ENCODE measurements at regions not wholly inside any gene's neighbourhood (a gene's known extent, or its start where the extent isn't known, plus 50 kb on each side); places are given as distances from the start of the nearest gene placed in this dataset.

DNA sequence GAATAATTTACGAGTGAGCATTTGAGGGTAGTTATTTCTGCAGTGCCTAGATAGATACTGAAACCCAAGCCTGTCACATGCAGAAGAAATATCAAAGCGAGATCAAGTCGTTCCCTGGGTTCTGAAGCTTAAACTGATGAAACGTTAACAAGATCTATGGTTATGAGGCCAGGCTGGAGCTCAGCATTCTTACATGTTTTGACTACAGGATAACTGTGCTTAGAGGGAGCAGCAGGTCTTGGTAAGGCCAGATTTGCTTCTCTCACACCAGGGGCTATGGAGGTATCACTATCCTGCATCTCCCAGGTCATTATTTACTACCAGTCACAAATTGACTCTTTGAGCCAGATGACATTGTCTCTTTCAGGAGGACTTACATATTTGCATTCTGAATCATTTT, 1401.4 kb upstream of the PRMT6 start:
- H3K27me3 ChIP-seq (replicated peaks; ENCODE audit: insufficient read depth, low read depth, low read length, poor library complexity): no peaks in the 10 kb centered on the region
- H3K9me3 ChIP-seq (ENCODE audit: low read depth, low read length, poor library complexity, severe bottlenecking): no peaks in the 10 kb centered on the region
- CTCF ChIA-PET: no interaction called here
- no TSS peak for BruUV-seq (replicated peaks)
- H3K4me3 ChIP-seq (ENCODE audit: low read depth, low read length, poor library complexity, severe bottlenecking): no peak overlapping the region
- H3K27ac ChIP-seq (ENCODE audit: low read depth, low read length, poor library complexity, severe bottlenecking): no peak overlapping the region
- intact Hi-C loops (cut with micrococcal nuclease; ENCODE audit: unreplicated experiment): no loop called here
- DNase-seq (ENCODE audit: low spot score): no peak
- no peaks in the 10 kb centered on the region for H3K36me3 ChIP-seq (ENCODE audit: insufficient read depth, low read length, poor library complexity, severe bottlenecking)
- TF ChIP-seq, protein P1, sequence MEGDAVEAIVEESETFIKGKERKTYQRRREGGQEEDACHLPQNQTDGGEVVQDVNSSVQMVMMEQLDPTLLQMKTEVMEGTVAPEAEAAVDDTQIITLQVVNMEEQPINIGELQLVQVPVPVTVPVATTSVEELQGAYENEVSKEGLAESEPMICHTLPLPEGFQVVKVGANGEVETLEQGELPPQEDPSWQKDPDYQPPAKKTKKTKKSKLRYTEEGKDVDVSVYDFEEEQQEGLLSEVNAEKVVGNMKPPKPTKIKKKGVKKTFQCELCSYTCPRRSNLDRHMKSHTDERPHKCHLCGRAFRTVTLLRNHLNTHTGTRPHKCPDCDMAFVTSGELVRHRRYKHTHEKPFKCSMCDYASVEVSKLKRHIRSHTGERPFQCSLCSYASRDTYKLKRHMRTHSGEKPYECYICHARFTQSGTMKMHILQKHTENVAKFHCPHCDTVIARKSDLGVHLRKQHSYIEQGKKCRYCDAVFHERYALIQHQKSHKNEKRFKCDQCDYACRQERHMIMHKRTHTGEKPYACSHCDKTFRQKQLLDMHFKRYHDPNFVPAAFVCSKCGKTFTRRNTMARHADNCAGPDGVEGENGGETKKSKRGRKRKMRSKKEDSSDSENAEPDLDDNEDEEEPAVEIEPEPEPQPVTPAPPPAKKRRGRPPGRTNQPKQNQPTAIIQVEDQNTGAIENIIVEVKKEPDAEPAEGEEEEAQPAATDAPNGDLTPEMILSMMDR (conservative IDR thresholded peaks at IDR 0.05; ENCODE audit: low read depth, low read length): no peak
- no peak for TF ChIP-seq EZH2 (IDR thresholded peaks at IDR 0.05; ENCODE audit: borderline replicate concordance, low read depth, low read length, poor library complexity, severe bottlenecking)
- no peaks in the 10 kb centered on the region for H3K4me1 ChIP-seq (ENCODE audit: insufficient read depth, low read length, poor library complexity, severe bottlenecking)
- POLR2A ChIA-PET (ENCODE audit: low non-redundant PET): no interaction called here

DNA sequence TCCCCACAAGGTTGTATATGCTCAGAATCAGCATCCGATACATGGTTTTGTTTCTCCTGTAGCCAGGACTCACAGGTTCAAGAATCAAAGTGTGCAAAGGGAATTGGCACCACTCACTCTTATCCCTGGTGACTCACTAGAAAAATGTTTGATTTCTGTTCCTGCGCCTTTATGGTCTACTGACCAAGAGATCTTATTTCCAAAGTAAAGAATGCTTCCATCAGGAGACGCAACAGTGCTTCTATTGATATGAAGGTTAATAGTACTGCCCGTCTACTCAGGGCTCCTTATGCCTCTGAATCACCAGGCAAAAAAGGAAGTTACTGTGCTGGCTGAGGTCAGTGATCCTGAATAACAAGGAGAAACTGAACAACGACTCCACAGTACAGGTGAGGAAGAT, 1392.0 kb upstream of the PRMT6 start:
- intact Hi-C loops (cut with micrococcal nuclease; ENCODE audit: unreplicated experiment): no loop called here

DNA sequence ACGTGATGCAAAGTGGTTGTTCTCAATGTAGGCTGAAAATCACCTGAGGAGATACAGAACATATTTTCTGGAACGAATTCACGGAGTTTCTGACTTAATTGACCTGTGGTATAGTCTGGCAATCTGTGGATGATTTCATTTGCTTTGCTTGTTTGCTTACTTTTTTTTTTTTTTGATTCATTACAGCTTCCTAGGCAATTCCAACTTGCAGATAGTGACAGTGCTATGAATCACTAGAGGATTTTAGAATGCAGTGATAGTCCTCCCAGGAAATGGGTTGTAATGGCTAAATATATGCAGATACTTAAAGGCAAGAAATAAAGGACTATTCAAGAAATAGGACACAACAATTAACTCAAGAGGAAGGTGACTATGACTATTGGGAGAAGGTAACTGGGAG, 1378.1 kb upstream of the PRMT6 start:
- Histone ChIP-seq H3K27me3 (replicated peaks; ENCODE audit: insufficient read depth, low read depth, low read length, poor library complexity) (no peaks in the 10 kb centered on the region), H3K27ac (ENCODE audit: low read depth, low read length, poor library complexity, severe bottlenecking) (no peak overlapping the region), H3K4me3 (ENCODE audit: low read depth, low read length, poor library complexity, severe bottlenecking) (no peak overlapping the region), H3K4me1 (ENCODE audit: insufficient read depth, low read length, poor library complexity, severe bottlenecking) (no peaks in the 10 kb centered on the region), H3K36me3 (ENCODE audit: insufficient read depth, low read length, poor library complexity, severe bottlenecking) (no peaks in the 10 kb centered on the region), H3K9me3 (ENCODE audit: low read depth, low read length, poor library complexity, severe bottlenecking) (no peaks in the 10 kb centered on the region)
- ChIA-PET CTCF (no interaction called here), POLR2A (ENCODE audit: low non-redundant PET) (no interaction called here)
- DNase-seq (ENCODE audit: low spot score): no peak
- BruUV-seq (replicated peaks): no TSS peak
- no peak for TF ChIP-seq EZH2 (IDR thresholded peaks at IDR 0.05; ENCODE audit: borderline replicate concordance, low read depth, low read length, poor library complexity, severe bottlenecking)
- TF ChIP-seq, protein P1 (conservative IDR thresholded peaks at IDR 0.05; ENCODE audit: low read depth, low read length): no peak
- intact Hi-C loops (cut with micrococcal nuclease; ENCODE audit: unreplicated experiment): no loop called here

More for the DNA sequence above, 1392.0 kb upstream of the PRMT6 start:
- Histone ChIP-seq H3K27ac (ENCODE audit: low read depth, low read length, poor library complexity, severe bottlenecking) (no peak overlapping the region), H3K36me3 (ENCODE audit: insufficient read depth, low read length, poor library complexity, severe bottlenecking) (no peaks in the 10 kb centered on the region), H3K4me1 (ENCODE audit: insufficient read depth, low read length, poor library complexity, severe bottlenecking) (no peaks in the 10 kb centered on the region), H3K9me3 (ENCODE audit: low read depth, low read length, poor library complexity, severe bottlenecking) (no peaks in the 10 kb centered on the region), H3K27me3 (replicated peaks; ENCODE audit: insufficient read depth, low read depth, low read length, poor library complexity) (no peaks in the 10 kb centered on the region), H3K4me3 (ENCODE audit: low read depth, low read length, poor library complexity, severe bottlenecking) (no peak overlapping the region)
- BruUV-seq (replicated peaks): no TSS peak
- POLR2A ChIA-PET (ENCODE audit: low non-redundant PET): no interaction called here
- CTCF ChIA-PET: no interaction called here
- TF ChIP-seq, protein P1 (conservative IDR thresholded peaks at IDR 0.05; ENCODE audit: low read depth, low read length): no peak
- no peak for TF ChIP-seq EZH2 (IDR thresholded peaks at IDR 0.05; ENCODE audit: borderline replicate concordance, low read depth, low read length, poor library complexity, severe bottlenecking)
- no peak for DNase-seq (ENCODE audit: low spot score)

Measured in A673 (cell line).